ENCODE measurements at regions not wholly inside any gene's neighbourhood (a gene's known extent, or its start where the extent isn't known, plus 50 kb on each side); places are given as distances from the start of the nearest gene placed in this dataset.

- Mint-ChIP-seq H3K9me3 (ENCODE audit: low read depth) (no peaks in the 10 kb centered on the region), H3K27me3 (no peaks in the 10 kb centered on the region), H3K36me3 (ENCODE audit: insufficient read depth) (no peaks in the 10 kb centered on the region), H3K4me1 (ENCODE audit: low read depth) (no peaks in the 10 kb centered on the region), H3K27ac (no peak overlapping the region), H3K4me3 (ENCODE audit: low read depth) (no peak overlapping the region)
- no peak for DNase-seq (ENCODE audit: low spot score, unreplicated experiment)
- TF ChIP-seq CTCF (IDR thresholded peaks at IDR 0.05; ENCODE audit: unreplicated experiment) = no peak
Measured at GRCh38 chr5:166251786-166252185, 2039.7 kb upstream of the WWC1 start.

GRCh38 chr5:166257661-166258060 is 2033.8 kb upstream of the WWC1 start:
- H3K4me3 Mint-ChIP-seq (ENCODE audit: low read depth) = no peak overlapping the region
- DNase-seq (ENCODE audit: low spot score, unreplicated experiment) = no peak
- H3K9me3 Mint-ChIP-seq (ENCODE audit: low read depth) = peaks cover 2% of the 10 kb centered on the region
- TF ChIP-seq CTCF (IDR thresholded peaks at IDR 0.05; ENCODE audit: unreplicated experiment) = no peak
- no peak overlapping the region for H3K27ac Mint-ChIP-seq
- H3K36me3 Mint-ChIP-seq (ENCODE audit: insufficient read depth) = no peaks in the 10 kb centered on the region
- peaks cover 5% of the 10 kb centered on the region for H3K4me1 Mint-ChIP-seq (ENCODE audit: low read depth)
- H3K27me3 Mint-ChIP-seq = no peaks in the 10 kb centered on the region

GRCh38 chr5:166262395-166262794 is 2029.0 kb upstream of the WWC1 start:
- no peak overlapping the region for H3K4me3 Mint-ChIP-seq (ENCODE audit: low read depth)
- no peak for TF ChIP-seq CTCF (IDR thresholded peaks at IDR 0.05; ENCODE audit: unreplicated experiment)
- DNase-seq (ENCODE audit: low spot score, unreplicated experiment) = no peak
- no peaks in the 10 kb centered on the region for H3K27me3 Mint-ChIP-seq
- H3K9me3 Mint-ChIP-seq (ENCODE audit: low read depth) = no peaks in the 10 kb centered on the region
- H3K4me1 Mint-ChIP-seq (ENCODE audit: low read depth) = peaks cover 5% of the 10 kb centered on the region
- no peaks in the 10 kb centered on the region for H3K36me3 Mint-ChIP-seq (ENCODE audit: insufficient read depth)
- no peak overlapping the region for H3K27ac Mint-ChIP-seq

GRCh38 chr5:166267907-166268306 is 2023.5 kb upstream of the WWC1 start:
- Mint-ChIP-seq H3K27ac (no peak overlapping the region), H3K36me3 (ENCODE audit: insufficient read depth) (no peaks in the 10 kb centered on the region), H3K9me3 (ENCODE audit: low read depth) (no peaks in the 10 kb centered on the region), H3K27me3 (no peaks in the 10 kb centered on the region), H3K4me3 (ENCODE audit: low read depth) (no peak overlapping the region), H3K4me1 (ENCODE audit: low read depth) (no peaks in the 10 kb centered on the region)
- DNase-seq (ENCODE audit: low spot score, unreplicated experiment) = no peak
- no peak for TF ChIP-seq CTCF (IDR thresholded peaks at IDR 0.05; ENCODE audit: unreplicated experiment)

- H3K27ac Mint-ChIP-seq = no peak overlapping the region
- DNase-seq (ENCODE audit: low spot score, unreplicated experiment) = no peak
- H3K9me3 Mint-ChIP-seq (ENCODE audit: low read depth) = no peaks in the 10 kb centered on the region
- H3K4me3 Mint-ChIP-seq (ENCODE audit: low read depth) = no peak overlapping the region
- no peak for TF ChIP-seq CTCF (IDR thresholded peaks at IDR 0.05; ENCODE audit: unreplicated experiment)
- no peaks in the 10 kb centered on the region for H3K36me3 Mint-ChIP-seq (ENCODE audit: insufficient read depth)
- no peaks in the 10 kb centered on the region for H3K4me1 Mint-ChIP-seq (ENCODE audit: low read depth)
- no peaks in the 10 kb centered on the region for H3K27me3 Mint-ChIP-seq
Measured at GRCh38 chr5:166270712-166271111, 2020.7 kb upstream of the WWC1 start.
